Sigmoid colon (tissue), 6 donors: ENCODE measurements at regions not wholly inside any gene's neighbourhood (a gene's known extent, or its start where the extent isn't known, plus 50 kb on each side); places are given as distances from the start of the nearest gene placed in this dataset.
A peak's percentile ranks its signal among the peaks of the same experiment; 100 is the strongest.

Experiments
- DNase-seq: peaks from one replicate; pipeline ENCODE4 v3.0.0-alpha.2; 2019
- H3K27ac ChIP-seq, 4 donors: fragments of 200-600 bp; sonication (generic); one replicate each; pipeline ENCODE4 v1.5.1; 2016 to 2019; ENCODE audit warnings: mild to moderate bottlenecking in 1 of 4
- H3K27me3 ChIP-seq, 3 donors: fragments of 200-600 bp; sonication (generic); one replicate each; pipeline ENCODE4 v1.5.1; 2019; ENCODE audit warnings: mild to moderate bottlenecking in 1 of 3
- H3K36me3 ChIP-seq, 4 donors: fragments of 200-600 bp; sonication (generic); one replicate each; pipeline ENCODE4 v1.5.1; 2016 to 2019
- H3K4me1 ChIP-seq, 4 donors: fragments of 200-600 bp; sonication (generic); one replicate each; pipeline ENCODE4 v1.5.1; 2017 to 2019
- H3K4me3 ChIP-seq, 4 donors: fragments of 200-600 bp; sonication (generic); one replicate each; pipeline ENCODE4 v1.5.1; 2017 to 2019; ENCODE audit warnings: mild to moderate bottlenecking in 2 of 4, moderate library complexity in 1 of 4
- H3K9me3 ChIP-seq, 4 donors: fragments of 200-600 bp in 3 of 4; sonication (generic) in 3 of 4; one replicate each; pipeline versions ENCODE4 v1.5.1 to v1.6.1; 2013 to 2019
- EP300 ChIP-seq, 4 donors: sonication (generic); formaldehyde crosslinking; IDR thresholded peaks; one replicate each; pipeline ENCODE4 v1.6.1; 2017; ENCODE audit warnings: antibody characterized with exemption in 4 of 4
- POLR2A ChIP-seq, 2 donors: fragments of 450-650 bp; IDR thresholded peaks; one replicate each; pipeline ENCODE4 v1.6.1; 2016; ENCODE audit warnings: antibody characterized with exemption in 2 of 2, mild to moderate bottlenecking in 2 of 2, moderate library complexity in 2 of 2
- POLR2AphosphoS5 ChIP-seq, 4 donors: sonication (generic); formaldehyde crosslinking; IDR thresholded peaks; one replicate each; pipeline ENCODE4 v1.6.1; 2017; ENCODE audit warnings: antibody characterized with exemption in 4 of 4
- whole genome bisulfite sequencing, 2 donors: extraction: QIAGEN DNeasy Blood & Tissue Kit; methylation state at CpG; one replicate each; pipeline ENCODE4 v1.1.7; 2013; 5-methylcytosine and 5-hydroxymethylcytosine counted together
- intact Hi-C: fragments of 100-400 bp; cut with DNase I; formaldehyde crosslinking; loops from one replicate; pipeline ENCODE4 v1.15.1; 2023
- TF ChIP-seq, protein P1 (sequence below), 4 experiments: fragments of 450-650 bp in 3 of 4; fragments of 200-600 bp in 1 of 4; IDR thresholded peaks; one replicate each; pipeline ENCODE4 v1.5.1; 2016 to 2019; ENCODE audit warnings: antibody characterized with exemption in 4 of 4, mild to moderate bottlenecking in 3 of 4, moderate library complexity in 2 of 4
- donor health status: healthy with polysubstance abuse.
- donor health status: healthy.

DNA sequence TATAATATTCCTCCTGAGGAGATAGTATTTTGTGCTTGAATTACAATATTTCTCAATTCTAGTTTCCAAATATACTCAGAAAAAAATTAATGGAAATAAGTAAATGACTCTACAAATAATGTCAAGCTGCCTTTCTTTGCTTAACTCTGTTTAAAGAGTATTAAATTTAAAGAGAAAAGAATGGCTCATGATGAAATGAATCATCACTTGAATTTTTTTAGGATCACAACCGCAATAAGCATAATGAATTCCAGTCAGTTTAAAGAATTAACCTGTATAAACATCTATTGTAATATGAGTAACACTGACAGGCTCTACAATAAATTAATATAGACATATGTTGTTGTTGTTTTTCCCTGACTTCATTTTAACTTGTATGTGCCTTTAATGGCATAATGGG lies 266.2 kb upstream of the ADGRB3 start:
- intact Hi-C loops, result no loop called here
- 79 to 87% methylated on average over 1 of the region's 1 CpG for WGBS, 2 donors
- no peak for TF ChIP-seq POLR2AphosphoS5 (IDR thresholded peaks at IDR 0.05)
- TF ChIP-seq, protein P1, sequence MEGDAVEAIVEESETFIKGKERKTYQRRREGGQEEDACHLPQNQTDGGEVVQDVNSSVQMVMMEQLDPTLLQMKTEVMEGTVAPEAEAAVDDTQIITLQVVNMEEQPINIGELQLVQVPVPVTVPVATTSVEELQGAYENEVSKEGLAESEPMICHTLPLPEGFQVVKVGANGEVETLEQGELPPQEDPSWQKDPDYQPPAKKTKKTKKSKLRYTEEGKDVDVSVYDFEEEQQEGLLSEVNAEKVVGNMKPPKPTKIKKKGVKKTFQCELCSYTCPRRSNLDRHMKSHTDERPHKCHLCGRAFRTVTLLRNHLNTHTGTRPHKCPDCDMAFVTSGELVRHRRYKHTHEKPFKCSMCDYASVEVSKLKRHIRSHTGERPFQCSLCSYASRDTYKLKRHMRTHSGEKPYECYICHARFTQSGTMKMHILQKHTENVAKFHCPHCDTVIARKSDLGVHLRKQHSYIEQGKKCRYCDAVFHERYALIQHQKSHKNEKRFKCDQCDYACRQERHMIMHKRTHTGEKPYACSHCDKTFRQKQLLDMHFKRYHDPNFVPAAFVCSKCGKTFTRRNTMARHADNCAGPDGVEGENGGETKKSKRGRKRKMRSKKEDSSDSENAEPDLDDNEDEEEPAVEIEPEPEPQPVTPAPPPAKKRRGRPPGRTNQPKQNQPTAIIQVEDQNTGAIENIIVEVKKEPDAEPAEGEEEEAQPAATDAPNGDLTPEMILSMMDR (IDR thresholded peaks at IDR 0.05), result no peak
- H3K9me3 ChIP-seq, result no peaks in the 10 kb centered on the region
- H3K4me3 ChIP-seq, result no peak overlapping the region
- DNase-seq, result no peak
- no peaks in the 10 kb centered on the region for H3K4me1 ChIP-seq
- H3K27me3 ChIP-seq, result no peaks in the 10 kb centered on the region
- no peaks in the 10 kb centered on the region for H3K36me3 ChIP-seq
- H3K27ac ChIP-seq, result no peak overlapping the region

DNA sequence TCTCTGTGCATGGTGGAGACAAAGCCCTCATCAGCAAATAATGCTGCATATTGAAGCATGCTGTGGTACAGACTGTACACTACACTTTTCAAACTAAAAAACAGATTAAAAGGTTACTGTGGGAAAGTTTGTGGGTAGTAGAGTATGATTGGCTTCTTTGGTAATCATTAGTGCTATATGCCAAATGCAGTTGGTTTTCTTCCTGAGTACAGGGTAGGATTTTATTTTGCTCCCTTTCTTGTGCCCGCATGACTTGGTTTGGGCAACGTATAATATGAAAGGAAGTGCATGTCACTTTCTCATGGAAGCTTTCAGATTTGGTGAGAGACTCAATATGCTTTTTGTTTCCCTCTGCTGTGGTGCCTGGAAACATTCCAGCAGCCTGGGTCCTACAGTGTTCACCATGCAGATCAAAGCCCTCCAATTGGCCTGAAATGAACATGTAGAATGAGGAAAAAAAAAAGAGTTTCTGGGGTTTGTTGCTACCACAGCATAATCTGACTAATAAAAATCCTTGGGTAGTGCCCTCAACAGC lies 270.7 kb upstream of the ADGRB3 start:
- Histone ChIP-seq H3K27me3 (no peaks in the 10 kb centered on the region), H3K9me3 (peaks cover 0 to 5% (median 0%) of the 10 kb centered on the region in 4 donors), H3K4me1 (no peaks in the 10 kb centered on the region), H3K27ac (no peak overlapping the region), H3K4me3 (no peak overlapping the region), H3K36me3 (no peaks in the 10 kb centered on the region)
- DNase-seq, result no peak
- intact Hi-C loops, result no loop called here
- 65 to 77% methylated on average over 2 of the region's 2 CpGs for WGBS, 2 donors
- TF ChIP-seq EP300 (IDR thresholded peaks at IDR 0.05) (no peak), POLR2AphosphoS5 (IDR thresholded peaks at IDR 0.05) (no peak), POLR2A (IDR thresholded peaks at IDR 0.05) (no peak)
- TF ChIP-seq, protein P1 (IDR thresholded peaks at IDR 0.05), result no peak

DNA sequence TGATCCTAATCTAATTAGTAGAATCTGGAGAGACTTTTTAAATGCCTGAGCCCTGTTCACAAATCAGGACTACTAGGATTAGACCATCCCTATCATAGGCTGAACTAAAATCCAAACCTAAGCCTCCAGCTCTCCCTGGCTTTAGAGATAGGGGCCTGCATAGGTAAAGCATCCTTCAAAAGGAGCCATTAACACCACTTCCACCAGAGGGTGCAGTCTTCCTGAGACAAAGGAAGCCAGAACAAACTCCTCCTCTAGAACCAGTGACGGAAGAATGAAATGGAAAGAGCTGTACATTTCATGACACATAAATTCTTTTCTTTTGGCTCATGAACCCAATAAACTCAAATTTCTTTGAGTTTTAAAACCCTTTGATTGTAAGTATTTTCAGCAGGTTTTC lies 291.2 kb upstream of the ADGRB3 start:
- no peak for DNase-seq
- Histone ChIP-seq H3K36me3 (no peaks in the 10 kb centered on the region), H3K4me1 (no peaks in the 10 kb centered on the region), H3K9me3 (no peaks in the 10 kb centered on the region), H3K27me3 (no peaks in the 10 kb centered on the region), H3K27ac (no peak overlapping the region), H3K4me3 (no peak overlapping the region)
- WGBS, 2 donors, result 25 to 56% methylated on average over 1 of the region's 1 CpG
- no peak for TF ChIP-seq EP300 (IDR thresholded peaks at IDR 0.05)
- TF ChIP-seq, protein P1 (IDR thresholded peaks at IDR 0.05), result peak in 1 of 4 experiments; percentile 19
- no peak for TF ChIP-seq POLR2A (IDR thresholded peaks at IDR 0.05)
- intact Hi-C loops, result no loop called here

DNA sequence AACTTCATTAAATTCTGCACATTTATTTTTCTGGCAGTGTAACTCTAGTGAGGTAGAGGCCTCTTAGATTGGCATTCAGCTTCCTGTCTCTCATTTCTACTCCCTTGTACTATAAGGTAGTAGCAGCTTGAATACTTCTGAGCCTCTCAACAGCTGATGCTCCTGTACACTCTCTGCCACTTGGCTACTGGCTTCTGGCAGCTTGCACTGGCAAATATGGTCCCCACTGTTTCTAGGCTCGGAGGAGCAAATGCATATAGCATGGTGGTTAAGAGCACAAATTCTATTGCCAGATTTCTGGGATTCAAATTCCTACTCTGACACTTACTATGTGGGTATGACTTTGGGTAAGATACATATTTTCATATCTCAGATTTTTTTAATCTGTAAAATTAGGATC lies 292.8 kb upstream of the ADGRB3 start:
- no peak for DNase-seq
- intact Hi-C loops, result no loop called here

More for the DNA sequence above, 292.8 kb upstream of the ADGRB3 start:
- Histone ChIP-seq H3K4me1 (no peaks in the 10 kb centered on the region), H3K36me3 (no peaks in the 10 kb centered on the region), H3K9me3 (no peaks in the 10 kb centered on the region), H3K4me3 (no peak overlapping the region), H3K27me3 (no peaks in the 10 kb centered on the region), H3K27ac (no peak overlapping the region)
- 67 to 71% methylated on average over 1 of the region's 1 CpG for WGBS, 2 donors
- TF ChIP-seq POLR2A (IDR thresholded peaks at IDR 0.05) (no peak), POLR2AphosphoS5 (IDR thresholded peaks at IDR 0.05) (no peak), EP300 (IDR thresholded peaks at IDR 0.05) (no peak)
- TF ChIP-seq, protein P1 (IDR thresholded peaks at IDR 0.05), result no peak
